ENCODE measurements at regions not wholly inside any gene's neighbourhood (a gene's known extent, or its start where the extent isn't known, plus 50 kb on each side); places are given as distances from the start of the nearest gene placed in this dataset.

GRCh38 chr13:42728507-42729180 lies 52.7 kb upstream of the FAM216B start:
- H3K4me1 ChIP-seq (ENCODE audit: insufficient read depth, low read length): no peaks in the 10 kb centered on the region
- H3K9me3 ChIP-seq (ENCODE audit: insufficient read depth, low read length, severe bottlenecking): peaks cover 5% of the 10 kb centered on the region
- ATAC-seq (ENCODE audit: insufficient read depth, low read depth) (no peak), DNase-seq (no peak)
- no peak overlapping the region for H3K4me3 ChIP-seq (ENCODE audit: low read depth in 1 of 2, low read length in 2 of 2)
- TF ChIP-seq CTCF (IDR thresholded peaks at IDR 0.05; ENCODE audit: borderline replicate concordance, extremely low read depth, low read length, poor library complexity, severe bottlenecking) (no peak), EZH2 (IDR thresholded peaks at IDR 0.05; ENCODE audit: borderline replicate concordance, low read depth, low read length, severe bottlenecking) (no peak)
- H3K9ac ChIP-seq (ENCODE audit: low read depth, low read length): no peak overlapping the region
- H4K20me1 ChIP-seq (ENCODE audit: insufficient read depth, low read length): no peaks in the 10 kb centered on the region
- H3K36me3 ChIP-seq (ENCODE audit: insufficient read depth, low read length): no peaks in the 10 kb centered on the region
- no peak overlapping the region for H3K4me2 ChIP-seq (ENCODE audit: insufficient read depth, low read length)
- H3K79me2 ChIP-seq (ENCODE audit: insufficient read depth, low read length): no peaks in the 10 kb centered on the region
- peaks cover 4% of the 10 kb centered on the region for H3K27me3 ChIP-seq (ENCODE audit: insufficient read depth, low read length, poor library complexity)
- no peak overlapping the region for H2AFZ ChIP-seq (ENCODE audit: low read depth, low read length)
- H3K27ac ChIP-seq (ENCODE audit: low read length): no peak overlapping the region

- Histone ChIP-seq H3K4me2 (ENCODE audit: insufficient read depth, low read length) (no peak overlapping the region), H3K4me3 (ENCODE audit: low read depth in 1 of 2, low read length in 2 of 2) (no peak overlapping the region), H3K27ac (ENCODE audit: low read length) (no peak overlapping the region), H3K9me3 (ENCODE audit: insufficient read depth, low read length, severe bottlenecking) (peaks cover 5% of the 10 kb centered on the region), H3K4me1 (ENCODE audit: insufficient read depth, low read length) (no peaks in the 10 kb centered on the region), H4K20me1 (ENCODE audit: insufficient read depth, low read length) (no peaks in the 10 kb centered on the region), H3K36me3 (ENCODE audit: insufficient read depth, low read length) (no peaks in the 10 kb centered on the region), H3K79me2 (ENCODE audit: insufficient read depth, low read length) (no peaks in the 10 kb centered on the region), H3K27me3 (ENCODE audit: insufficient read depth, low read length, poor library complexity) (peaks cover 4% of the 10 kb centered on the region), H2AFZ (ENCODE audit: low read depth, low read length) (no peak overlapping the region), H3K9ac (ENCODE audit: low read depth, low read length) (no peak overlapping the region)
- TF ChIP-seq EZH2 (IDR thresholded peaks at IDR 0.05; ENCODE audit: borderline replicate concordance, low read depth, low read length, severe bottlenecking) (no peak), CTCF (IDR thresholded peaks at IDR 0.05; ENCODE audit: borderline replicate concordance, extremely low read depth, low read length, poor library complexity, severe bottlenecking) (no peak)
- ATAC-seq (ENCODE audit: insufficient read depth, low read depth): no peak
- no peak for DNase-seq
Measured at GRCh38 chr13:42729857-42730402, 51.5 kb upstream of the FAM216B start.
